Activated naive CD4-positive, alpha-beta T cell treated with anti-CD3 and anti-CD28 coated beads for 36 hours (primary cell): ENCODE measurements at regions not wholly inside any gene's neighbourhood (a gene's known extent, or its start where the extent isn't known, plus 50 kb on each side); places are given as distances from the start of the nearest gene placed in this dataset.
"Not testable (repeated sequence)": the region's sequence is repeated elsewhere in the genome, so short reads cannot be mapped to it uniquely, and the experiment has no call there.

Experiments used
- CTCF ChIA-PET: fragments of 350-600 bp; sonication (Branson Sonifier 250); formaldehyde crosslinking; loops from one replicate; lab custom pipeline; 2021; ENCODE audit warnings: antibody characterized with exemption; lab: Charles Lee
- DNase-seq: peaks from one replicate; pipeline ENCODE4 v3.0.0-alpha.2; 2020
- H3K27ac Mint-ChIP-seq: one replicate; pipeline ENCODE4 v1.8.0; 2021; ENCODE audit warnings: mild to moderate bottlenecking, mixed read lengths
- H3K27me3 Mint-ChIP-seq: one replicate; pipeline ENCODE4 v1.8.0; 2021; ENCODE audit warnings: low read depth, mixed read lengths
- H3K36me3 Mint-ChIP-seq: one replicate; pipeline ENCODE4 v1.8.0; 2021; ENCODE audit warnings: low read depth, mixed read lengths
- H3K4me1 Mint-ChIP-seq: one replicate; pipeline ENCODE4 v1.8.0; 2021; ENCODE audit warnings: low read depth, mixed read lengths
- H3K4me3 Mint-ChIP-seq: one replicate; pipeline ENCODE4 v1.8.0; 2021; ENCODE audit warnings: mild to moderate bottlenecking, moderate library complexity, mixed read lengths
- H3K9me3 Mint-ChIP-seq: one replicate; pipeline ENCODE4 v1.8.0; 2021; ENCODE audit warnings: mixed read lengths
- intact Hi-C: fragments of 100-400 bp; cut with micrococcal nuclease; formaldehyde crosslinking; loops from one replicate; pipeline ENCODE4 v1.15.1; 2023

GRCh38 chr21:34279285-34279684, 84.5 kb upstream of the KCNE2 start:
- Mint-ChIP-seq H3K27me3 (no peaks in the 10 kb centered on the region), H3K9me3 (no peaks in the 10 kb centered on the region), H3K4me3 (no peak overlapping the region), H3K4me1 (peaks cover 2% of the 10 kb centered on the region), H3K36me3 (no peaks in the 10 kb centered on the region), H3K27ac (no peak overlapping the region)
- DNase-seq: no peak
- CTCF ChIA-PET: interaction anchor here (0.9 kb wide), 1 partner anchor 21 kb away, joined by 3 read pairs; no protein-coding TSS in a partner anchor
- intact Hi-C loops: no loop called here

GRCh38 chr21:34279883-34280282, 83.9 kb upstream of the KCNE2 start:
- no peak for DNase-seq
- Mint-ChIP-seq H3K4me3 (no peak overlapping the region), H3K4me1 (peaks cover 2% of the 10 kb centered on the region), H3K9me3 (no peaks in the 10 kb centered on the region), H3K27ac (no peak overlapping the region), H3K36me3 (no peaks in the 10 kb centered on the region), H3K27me3 (no peaks in the 10 kb centered on the region)
- intact Hi-C loops: no loop called here
- CTCF ChIA-PET: no interaction called here

GRCh38 chr21:34280389-34280795, 83.4 kb upstream of the KCNE2 start:
- Mint-ChIP-seq H3K4me1 (peaks cover 2% of the 10 kb centered on the region), H3K27ac (no peak overlapping the region), H3K9me3 (no peaks in the 10 kb centered on the region), H3K27me3 (no peaks in the 10 kb centered on the region), H3K4me3 (no peak overlapping the region), H3K36me3 (no peaks in the 10 kb centered on the region)
- CTCF ChIA-PET: no interaction called here
- intact Hi-C loops: no loop called here
- DNase-seq: no peak

GRCh38 chr21:34280959-34281358, 82.8 kb upstream of the KCNE2 start:
- peaks cover 2% of the 10 kb centered on the region for H3K4me1 Mint-ChIP-seq
- no peak overlapping the region for H3K4me3 Mint-ChIP-seq
- no peak for DNase-seq
- CTCF ChIA-PET: no interaction called here
- intact Hi-C loops: no loop called here
- H3K36me3 Mint-ChIP-seq: no peaks in the 10 kb centered on the region
- no peaks in the 10 kb centered on the region for H3K9me3 Mint-ChIP-seq
- H3K27ac Mint-ChIP-seq: no peak overlapping the region
- no peaks in the 10 kb centered on the region for H3K27me3 Mint-ChIP-seq

GRCh38 chr21:34282223-34282622, 81.6 kb upstream of the KCNE2 start:
- Mint-ChIP-seq H3K27me3 (no peaks in the 10 kb centered on the region), H3K9me3 (peaks cover 6% of the 10 kb centered on the region), H3K4me1 (no peaks in the 10 kb centered on the region), H3K36me3 (no peaks in the 10 kb centered on the region), H3K27ac (no peak overlapping the region), H3K4me3 (no peak overlapping the region)
- no peak for DNase-seq
- CTCF ChIA-PET: interaction anchor here (0.6 to 1.1 kb wide), 3 partner anchors 9 to 35 kb away, joined by 3 to 6 read pairs (median 3); no protein-coding TSS in a partner anchor
- intact Hi-C loops: no loop called here

- no peak overlapping the region for H3K4me3 Mint-ChIP-seq
- no peaks in the 10 kb centered on the region for H3K4me1 Mint-ChIP-seq
- H3K9me3 Mint-ChIP-seq: peaks cover 26% of the 10 kb centered on the region
- intact Hi-C loops: no loop called here
- no peak for DNase-seq
- H3K27ac Mint-ChIP-seq: no peak overlapping the region
- no peaks in the 10 kb centered on the region for H3K27me3 Mint-ChIP-seq
- CTCF ChIA-PET: interaction anchor here (1.3 kb wide), 1 partner anchor 361 kb away, joined by 3 read pairs; no protein-coding TSS in a partner anchor
- no peaks in the 10 kb centered on the region for H3K36me3 Mint-ChIP-seq
Measured at GRCh38 chr21:34284666-34285065, 79.1 kb upstream of the KCNE2 start.

GRCh38 chr21:34288042-34288441, 75.8 kb upstream of the KCNE2 start:
- CTCF ChIA-PET: not testable (repeated sequence)

GRCh38 chr21:34289856-34290255, 74.0 kb upstream of the KCNE2 start:
- intact Hi-C loops: no loop called here
- no peak overlapping the region for H3K27ac Mint-ChIP-seq
- no peaks in the 10 kb centered on the region for H3K36me3 Mint-ChIP-seq
- H3K9me3 Mint-ChIP-seq: peaks cover 26% of the 10 kb centered on the region
- CTCF ChIA-PET: interaction anchor here (0.7 kb wide), 2 partner anchors 30 to 54 kb away, joined by 3 to 4 read pairs; no protein-coding TSS in a partner anchor
- no peaks in the 10 kb centered on the region for H3K4me1 Mint-ChIP-seq
- DNase-seq: no peak
- H3K4me3 Mint-ChIP-seq: no peak overlapping the region
- no peaks in the 10 kb centered on the region for H3K27me3 Mint-ChIP-seq

More at GRCh38 chr21:34288042-34288441, 75.8 kb upstream of the KCNE2 start:
- H3K36me3 Mint-ChIP-seq, H3K4me1 Mint-ChIP-seq, H3K27ac Mint-ChIP-seq, DNase-seq, H3K27me3 Mint-ChIP-seq, H3K4me3 Mint-ChIP-seq, intact Hi-C loops: not testable (repeated sequence)
- peaks cover 26% of the 10 kb centered on the region for H3K9me3 Mint-ChIP-seq

GRCh38 chr21:34296878-34297277, 66.9 kb upstream of the KCNE2 start:
- Mint-ChIP-seq H3K27me3 (no peaks in the 10 kb centered on the region), H3K9me3 (peaks cover 3% of the 10 kb centered on the region), H3K36me3 (no peaks in the 10 kb centered on the region), H3K27ac (no peak overlapping the region), H3K4me1 (no peaks in the 10 kb centered on the region), H3K4me3 (no peak overlapping the region)
- intact Hi-C loops: no loop called here
- CTCF ChIA-PET: no interaction called here
- DNase-seq: no peak

GRCh38 chr21:34298534-34299167, 65.2 kb upstream of the KCNE2 start:
- no peaks in the 10 kb centered on the region for H3K4me1 Mint-ChIP-seq
- intact Hi-C loops: no loop called here
- H3K9me3 Mint-ChIP-seq: peaks cover 3% of the 10 kb centered on the region
- no peak for DNase-seq
- CTCF ChIA-PET: no interaction called here
- no peaks in the 10 kb centered on the region for H3K36me3 Mint-ChIP-seq
- no peak overlapping the region for H3K27ac Mint-ChIP-seq
- H3K27me3 Mint-ChIP-seq: no peaks in the 10 kb centered on the region
- H3K4me3 Mint-ChIP-seq: no peak overlapping the region

GRCh38 chr21:34299168-34299539, 64.7 kb upstream of the KCNE2 start:
- no peak overlapping the region for H3K27ac Mint-ChIP-seq
- intact Hi-C loops: no loop called here
- no peak for DNase-seq
- H3K4me3 Mint-ChIP-seq: no peak overlapping the region
- no peaks in the 10 kb centered on the region for H3K27me3 Mint-ChIP-seq
- CTCF ChIA-PET: interaction anchor here (0.6 kb wide), 1 partner anchor 421 kb away, joined by 3 read pairs; no protein-coding TSS in a partner anchor
- H3K9me3 Mint-ChIP-seq: peaks cover 3% of the 10 kb centered on the region
- no peaks in the 10 kb centered on the region for H3K36me3 Mint-ChIP-seq
- H3K4me1 Mint-ChIP-seq: no peaks in the 10 kb centered on the region

- no peaks in the 10 kb centered on the region for H3K4me1 Mint-ChIP-seq
- CTCF ChIA-PET: interaction anchor here (1.1 kb wide), 1 partner anchor 10 kb away, joined by 3 read pairs; no protein-coding TSS in a partner anchor
- no peaks in the 10 kb centered on the region for H3K36me3 Mint-ChIP-seq
- DNase-seq: no peak
- H3K9me3 Mint-ChIP-seq: peaks cover 3% of the 10 kb centered on the region
- H3K27ac Mint-ChIP-seq: no peak overlapping the region
- no peaks in the 10 kb centered on the region for H3K27me3 Mint-ChIP-seq
- intact Hi-C loops: no loop called here
- H3K4me3 Mint-ChIP-seq: no peak overlapping the region
Measured at GRCh38 chr21:34302521-34302920, 61.3 kb upstream of the KCNE2 start.
